Tibial artery (tissue), 4 donors: ENCODE measurements at regions not wholly inside any gene's neighbourhood (a gene's known extent, or its start where the extent isn't known, plus 50 kb on each side); places are given as distances from the start of the nearest gene placed in this dataset.

ENCODE experiments used
- DNase-seq, 2 donors: peaks; one replicate each; pipeline ENCODE4 v3.0.0-alpha.2; 2019
- H3K27ac ChIP-seq, 2 donors: fragments of 200-600 bp; sonication (generic) in 1 of 2; 1 replicate in 1 of 2; 2 replicates in 1 of 2; pipeline ENCODE4 v1.5.1; 2018 to 2019; ENCODE audit warnings: mild to moderate bottlenecking in 1 of 2
- H3K27me3 ChIP-seq, 2 donors: fragments of 200-600 bp; sonication (generic) in 1 of 2; one replicate each; pipeline versions ENCODE4 v1.5.1 to v1.6.0; 2016 to 2019
- H3K36me3 ChIP-seq, 3 donors: fragments of 200-600 bp; sonication (generic) in 2 of 3; one replicate each; pipeline ENCODE4 v1.5.1; 2016 to 2019; ENCODE audit warnings: mild to moderate bottlenecking in 2 of 3
- H3K4me1 ChIP-seq, 4 donors: fragments of 200-600 bp; sonication (generic) in 2 of 4; 1 replicate in 3 of 4; 2 replicates in 1 of 4; pipeline ENCODE4 v1.5.1; 2016 to 2019
- H3K4me3 ChIP-seq, 2 donors: fragments of 200-600 bp; sonication (generic) in 1 of 2; 1 replicate in 1 of 2; 2 replicates in 1 of 2; pipeline ENCODE4 v1.5.1; 2018 to 2019; ENCODE audit warnings: mild to moderate bottlenecking in 2 of 2
- H3K9me3 ChIP-seq, 3 donors: fragments of 200-600 bp; sonication (generic) in 1 of 3; one replicate each; pipeline ENCODE4 v1.5.1; 2016 to 2019
- intact Hi-C: fragments of 100-400 bp; cut with DNase I; formaldehyde crosslinking; loops from one replicate; pipeline ENCODE4 v1.15.0; 2023; ENCODE audit warnings: low total_unique reads
- TF ChIP-seq, protein P1 (sequence below), 2 experiments: fragments of 200-600 bp in 1 of 2; fragments of 450-650 bp in 1 of 2; IDR thresholded peaks; one replicate each; pipeline ENCODE4 v1.5.1; 2017 to 2019; ENCODE audit warnings: antibody characterized with exemption in 2 of 2, mild to moderate bottlenecking in 1 of 2, moderate library complexity in 1 of 2

DNA sequence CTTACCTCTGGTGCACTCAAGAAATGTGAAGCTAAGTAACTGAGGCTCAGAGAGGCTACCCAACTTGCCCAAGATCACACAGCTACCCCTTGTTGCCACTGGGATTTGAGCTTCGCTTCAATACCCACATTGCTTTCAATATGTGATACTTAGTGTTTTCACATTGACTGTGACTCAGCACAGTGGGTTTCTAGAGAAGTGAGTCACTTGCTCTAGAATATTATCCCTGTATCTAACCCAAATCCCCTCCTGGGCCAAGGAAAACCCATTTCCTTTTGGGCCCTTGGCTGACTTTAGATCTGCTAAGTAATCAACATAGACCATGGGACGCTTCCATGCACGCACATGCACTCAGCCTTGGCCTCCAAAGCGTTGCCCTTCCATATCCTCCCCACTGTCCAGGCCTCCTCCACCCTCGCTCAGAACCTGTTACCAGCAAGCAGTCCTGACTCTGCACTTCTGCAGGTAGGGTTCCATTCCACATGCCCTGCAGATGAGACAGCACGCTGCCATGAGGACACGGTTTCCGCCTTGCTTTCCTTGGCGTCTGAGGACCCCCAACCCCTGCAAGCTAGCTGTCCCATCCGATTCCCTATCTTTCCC is 87.7 kb upstream of the CHST15 start:
- no peak for DNase-seq
- Histone ChIP-seq H3K4me1 (peaks cover 0 to 39% (median 16%) of the 10 kb centered on the region in 4 donors), H3K27me3 (no peaks in the 10 kb centered on the region), H3K4me3 (no peak overlapping the region), H3K36me3 (no peaks in the 10 kb centered on the region), H3K9me3 (no peaks in the 10 kb centered on the region), H3K27ac (peak overlapping the region; percentile 72 to 82)
- TF ChIP-seq, protein P1, sequence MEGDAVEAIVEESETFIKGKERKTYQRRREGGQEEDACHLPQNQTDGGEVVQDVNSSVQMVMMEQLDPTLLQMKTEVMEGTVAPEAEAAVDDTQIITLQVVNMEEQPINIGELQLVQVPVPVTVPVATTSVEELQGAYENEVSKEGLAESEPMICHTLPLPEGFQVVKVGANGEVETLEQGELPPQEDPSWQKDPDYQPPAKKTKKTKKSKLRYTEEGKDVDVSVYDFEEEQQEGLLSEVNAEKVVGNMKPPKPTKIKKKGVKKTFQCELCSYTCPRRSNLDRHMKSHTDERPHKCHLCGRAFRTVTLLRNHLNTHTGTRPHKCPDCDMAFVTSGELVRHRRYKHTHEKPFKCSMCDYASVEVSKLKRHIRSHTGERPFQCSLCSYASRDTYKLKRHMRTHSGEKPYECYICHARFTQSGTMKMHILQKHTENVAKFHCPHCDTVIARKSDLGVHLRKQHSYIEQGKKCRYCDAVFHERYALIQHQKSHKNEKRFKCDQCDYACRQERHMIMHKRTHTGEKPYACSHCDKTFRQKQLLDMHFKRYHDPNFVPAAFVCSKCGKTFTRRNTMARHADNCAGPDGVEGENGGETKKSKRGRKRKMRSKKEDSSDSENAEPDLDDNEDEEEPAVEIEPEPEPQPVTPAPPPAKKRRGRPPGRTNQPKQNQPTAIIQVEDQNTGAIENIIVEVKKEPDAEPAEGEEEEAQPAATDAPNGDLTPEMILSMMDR (IDR thresholded peaks at IDR 0.05), result no peak
- intact Hi-C loops, result no loop called here

GRCh38 chr10:124180044-124180745 is 86.8 kb upstream of the CHST15 start:
- TF ChIP-seq, protein P1 (IDR thresholded peaks at IDR 0.05), result no peak
- Histone ChIP-seq H3K27me3 (no peaks in the 10 kb centered on the region), H3K9me3 (no peaks in the 10 kb centered on the region), H3K4me3 (no peak overlapping the region), H3K36me3 (no peaks in the 10 kb centered on the region), H3K4me1 (peaks cover 0 to 41% (median 16%) of the 10 kb centered on the region in 4 donors), H3K27ac (peak overlapping the region; percentile 9 to 82)
- peak in 1 of 2 donors; percentile 53 for DNase-seq
- intact Hi-C loops, result no loop called here

DNA sequence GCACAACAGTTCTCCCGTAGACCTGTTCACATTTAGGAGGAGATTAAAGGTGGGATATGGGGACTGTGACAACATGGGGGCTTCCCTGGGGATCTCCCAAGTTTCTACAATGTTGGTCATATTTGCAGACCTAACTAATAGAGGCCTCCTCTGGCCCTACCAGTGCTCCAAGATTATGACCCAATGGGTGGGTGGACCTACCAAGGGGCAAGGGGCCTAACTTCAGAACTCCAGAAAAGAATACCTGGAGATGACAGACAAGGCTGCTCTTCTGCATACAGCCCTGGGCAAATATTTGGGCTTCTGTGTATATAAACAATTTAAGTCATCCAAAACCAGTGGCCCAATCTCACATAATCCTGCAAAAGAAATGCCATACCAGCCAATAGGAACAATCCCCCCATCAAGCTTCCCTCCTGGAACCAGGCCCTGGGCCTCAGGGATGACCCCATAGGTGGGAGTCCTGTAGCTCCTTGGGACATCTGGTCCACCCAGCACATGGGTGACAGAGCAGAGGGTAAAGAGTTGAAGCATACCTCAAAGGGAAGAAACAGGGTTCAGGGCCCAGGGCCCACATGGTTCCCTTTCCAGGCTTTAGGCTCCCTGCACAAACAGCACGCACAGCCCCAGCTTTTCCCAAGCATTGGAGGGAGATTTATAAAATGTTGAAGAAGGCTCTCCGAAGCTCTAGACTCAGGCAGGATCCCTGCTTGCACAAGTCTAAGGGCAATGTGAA is 86.1 kb upstream of the CHST15 start:
- TF ChIP-seq, protein P1 (IDR thresholded peaks at IDR 0.05), result no peak
- no peak for DNase-seq

DNA sequence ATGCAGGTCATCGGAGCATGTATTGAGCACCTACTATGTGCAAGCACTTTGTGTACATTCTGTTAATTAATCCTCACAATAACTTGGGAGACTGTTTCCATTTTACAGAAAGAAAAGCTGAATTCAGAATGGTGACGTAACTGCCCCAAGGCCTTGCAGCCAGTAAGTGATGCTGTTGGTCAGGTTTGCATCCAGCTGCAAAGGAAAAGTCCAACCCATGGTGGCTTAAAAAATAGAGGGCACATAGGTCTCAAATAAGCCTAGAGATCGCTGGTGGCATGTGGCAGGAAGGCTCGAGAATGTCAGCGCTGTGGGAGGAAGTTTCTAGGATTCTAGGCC is 83.8 kb upstream of the CHST15 start:
- TF ChIP-seq, protein P1 (IDR thresholded peaks at IDR 0.05), result no peak
- H3K36me3 ChIP-seq, result no peaks in the 10 kb centered on the region
- H3K4me1 ChIP-seq, result peaks cover 0 to 30% (median 11%) of the 10 kb centered on the region in 4 donors
- no peak for DNase-seq
- H3K27ac ChIP-seq, result no peak overlapping the region
- no peaks in the 10 kb centered on the region for H3K27me3 ChIP-seq
- H3K9me3 ChIP-seq, result no peaks in the 10 kb centered on the region
- intact Hi-C loops, result no loop called here
- no peak overlapping the region for H3K4me3 ChIP-seq

More for the DNA sequence above, 86.1 kb upstream of the CHST15 start:
- peaks cover 0 to 41% (median 16%) of the 10 kb centered on the region in 4 donors for H3K4me1 ChIP-seq
- H3K36me3 ChIP-seq, result no peaks in the 10 kb centered on the region
- intact Hi-C loops, result no loop called here
- H3K4me3 ChIP-seq, result no peak overlapping the region
- no peaks in the 10 kb centered on the region for H3K9me3 ChIP-seq
- H3K27me3 ChIP-seq, result no peaks in the 10 kb centered on the region
- H3K27ac ChIP-seq, result no peak overlapping the region

- Histone ChIP-seq H3K4me3 (no peak overlapping the region), H3K4me1 (peaks cover 0 to 25% (median 9%) of the 10 kb centered on the region in 4 donors), H3K27ac (no peak overlapping the region), H3K9me3 (no peaks in the 10 kb centered on the region), H3K27me3 (no peaks in the 10 kb centered on the region), H3K36me3 (no peaks in the 10 kb centered on the region)
- DNase-seq, result peak in 1 of 2 donors; percentile 42
- TF ChIP-seq, protein P1 (IDR thresholded peaks at IDR 0.05), result no peak
- intact Hi-C loops, result no loop called here
These were observed 83.2 kb upstream of the CHST15 start for GRCh38 chr10:124176349-124177179.
